GM12872 (cell line): ENCODE measurements at regions not wholly inside any gene's neighbourhood (a gene's known extent, or its start where the extent isn't known, plus 50 kb on each side); places are given as distances from the start of the nearest gene placed in this dataset.
A peak's percentile ranks its signal among the peaks of the same experiment; 100 is the strongest.

ENCODE experiments used
- TF ChIP-seq, protein P1 (sequence below): IDR thresholded peaks from 3 replicates; pipeline ENCODE4 v1.5.1; 2011; ENCODE audit warnings: low read depth, mild to moderate bottlenecking, low read length, moderate library complexity; ENCODE audit not compliant: insufficient read depth

DNA sequence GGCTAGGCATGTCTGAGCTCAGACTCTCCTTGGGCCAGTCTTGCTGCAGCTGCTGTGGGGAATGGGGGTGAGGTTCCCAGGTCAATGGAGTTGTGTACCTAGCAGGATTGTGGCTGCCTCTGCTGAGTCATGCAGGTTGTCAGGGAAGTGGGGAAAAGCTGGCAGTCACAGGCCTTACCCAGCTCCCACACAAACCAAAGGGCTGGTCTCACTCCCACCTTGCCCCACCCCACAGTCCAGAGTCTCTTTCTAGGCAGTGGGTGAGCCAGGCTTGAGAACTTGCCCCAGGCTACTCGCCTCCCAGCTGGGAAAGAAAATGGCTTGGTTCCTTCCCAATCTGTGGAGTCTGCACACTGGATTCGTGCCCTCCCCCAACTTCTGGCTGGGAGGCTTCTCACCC lies 65.7 kb downstream of the SCP2D1 start:
- TF ChIP-seq, protein P1, sequence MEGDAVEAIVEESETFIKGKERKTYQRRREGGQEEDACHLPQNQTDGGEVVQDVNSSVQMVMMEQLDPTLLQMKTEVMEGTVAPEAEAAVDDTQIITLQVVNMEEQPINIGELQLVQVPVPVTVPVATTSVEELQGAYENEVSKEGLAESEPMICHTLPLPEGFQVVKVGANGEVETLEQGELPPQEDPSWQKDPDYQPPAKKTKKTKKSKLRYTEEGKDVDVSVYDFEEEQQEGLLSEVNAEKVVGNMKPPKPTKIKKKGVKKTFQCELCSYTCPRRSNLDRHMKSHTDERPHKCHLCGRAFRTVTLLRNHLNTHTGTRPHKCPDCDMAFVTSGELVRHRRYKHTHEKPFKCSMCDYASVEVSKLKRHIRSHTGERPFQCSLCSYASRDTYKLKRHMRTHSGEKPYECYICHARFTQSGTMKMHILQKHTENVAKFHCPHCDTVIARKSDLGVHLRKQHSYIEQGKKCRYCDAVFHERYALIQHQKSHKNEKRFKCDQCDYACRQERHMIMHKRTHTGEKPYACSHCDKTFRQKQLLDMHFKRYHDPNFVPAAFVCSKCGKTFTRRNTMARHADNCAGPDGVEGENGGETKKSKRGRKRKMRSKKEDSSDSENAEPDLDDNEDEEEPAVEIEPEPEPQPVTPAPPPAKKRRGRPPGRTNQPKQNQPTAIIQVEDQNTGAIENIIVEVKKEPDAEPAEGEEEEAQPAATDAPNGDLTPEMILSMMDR: no peak

- TF ChIP-seq, protein P1: no peak
Observed at GRCh38 chr20:18886756-18887155, 73.2 kb downstream of the SCP2D1 start.

DNA sequence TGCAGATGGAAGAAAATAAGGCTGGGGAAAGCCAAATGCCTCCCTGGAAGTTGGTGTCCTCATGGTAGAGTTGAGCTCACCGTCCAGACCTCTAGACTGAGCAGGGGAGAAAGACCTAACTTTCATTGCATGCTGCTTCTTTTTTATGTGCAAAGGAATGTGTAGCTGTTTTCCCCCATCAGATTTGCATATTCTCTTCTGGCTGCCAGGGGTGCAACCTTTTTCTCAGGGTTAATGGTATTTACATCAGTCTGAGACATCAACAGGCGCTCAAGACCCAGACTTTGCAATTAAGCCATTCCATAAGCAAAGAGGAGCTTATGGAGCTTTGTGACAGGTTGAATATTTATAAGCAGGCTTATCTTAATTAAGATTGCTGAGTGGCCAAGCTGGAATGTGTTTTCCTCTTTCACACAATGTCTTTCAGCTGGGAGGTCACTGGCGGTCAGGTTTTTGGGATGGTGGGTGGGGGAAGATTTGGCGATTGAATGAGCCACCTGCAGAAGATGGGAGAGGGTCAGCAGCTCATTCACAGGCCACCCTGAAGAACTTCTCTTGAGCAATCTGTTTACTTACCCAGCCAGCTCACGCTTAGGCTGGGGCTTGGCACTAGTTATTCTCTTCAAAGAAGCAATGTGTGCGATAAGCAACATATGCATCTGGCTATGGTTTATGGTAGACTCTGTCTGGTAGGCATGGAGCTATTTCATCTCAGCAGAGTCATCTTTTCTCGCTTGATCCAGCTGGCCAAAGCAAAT lies 88.6 kb downstream of the SCP2D1 start:
- TF ChIP-seq, protein P1: no peak

GRCh38 chr20:18904192-18904591 lies 90.6 kb downstream of the SCP2D1 start:
- TF ChIP-seq, protein P1: no peak

DNA sequence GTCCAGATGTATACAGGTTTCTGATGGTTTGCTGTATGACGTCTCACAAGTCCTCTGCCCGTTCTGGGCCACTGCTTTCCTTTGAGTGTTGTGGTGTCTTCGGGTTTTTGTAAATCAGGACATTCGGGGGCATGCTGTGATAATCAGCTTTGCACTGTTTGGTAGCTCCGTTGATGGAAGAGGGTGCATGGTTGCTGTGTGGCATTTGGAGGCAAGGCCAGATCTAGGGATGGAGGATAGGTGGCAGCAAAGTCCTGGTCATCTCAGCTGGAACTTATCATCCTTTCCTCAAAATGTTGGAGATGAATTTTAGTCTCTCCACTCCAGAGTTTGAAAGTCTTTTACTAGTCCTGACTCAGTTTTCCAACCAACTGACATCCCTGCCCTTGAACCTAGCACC lies 91.0 kb downstream of the SCP2D1 start:
- TF ChIP-seq, protein P1: peak; percentile 30; the same call in 2 of the 3 replicates

DNA sequence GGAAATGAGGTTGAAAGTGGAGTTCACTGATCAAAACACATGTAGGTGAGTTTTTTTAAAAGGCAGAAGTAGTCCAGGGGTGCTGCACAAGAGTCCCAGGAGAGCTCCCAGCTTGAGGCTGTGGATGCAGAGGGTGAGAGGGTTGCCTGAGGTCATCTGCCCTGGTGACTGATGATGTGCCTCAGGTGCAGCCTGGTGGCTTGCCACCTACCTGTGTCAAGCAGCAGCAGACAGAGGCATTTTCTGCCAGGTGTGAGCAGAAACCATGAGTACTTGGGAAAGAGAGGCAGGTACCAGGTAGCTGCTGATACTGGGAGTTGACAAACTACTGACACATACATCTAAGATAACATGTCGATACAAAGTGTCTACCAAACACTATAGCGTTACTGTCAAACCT lies 92.5 kb downstream of the SCP2D1 start:
- TF ChIP-seq, protein P1: no peak

DNA sequence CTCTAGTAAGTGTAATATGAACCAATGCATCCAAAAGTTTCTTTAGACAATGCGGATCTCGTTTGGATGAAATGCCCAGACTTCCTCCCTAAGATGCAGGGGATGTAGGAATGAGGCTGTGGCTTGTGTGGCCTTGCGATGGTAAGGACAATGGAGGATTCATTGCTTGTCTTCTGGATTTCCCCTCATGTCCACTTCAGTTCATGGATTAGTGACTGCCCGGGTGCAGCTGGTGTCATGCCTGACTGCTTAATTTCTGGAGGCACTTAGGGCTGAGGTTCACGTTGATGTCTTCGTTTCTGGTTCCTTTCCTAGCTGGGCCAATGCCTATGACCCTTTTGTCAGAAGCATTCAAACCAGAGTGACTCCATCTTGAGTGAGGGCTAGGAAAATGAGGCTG lies 93.8 kb downstream of the SCP2D1 start:
- TF ChIP-seq, protein P1: no peak

DNA sequence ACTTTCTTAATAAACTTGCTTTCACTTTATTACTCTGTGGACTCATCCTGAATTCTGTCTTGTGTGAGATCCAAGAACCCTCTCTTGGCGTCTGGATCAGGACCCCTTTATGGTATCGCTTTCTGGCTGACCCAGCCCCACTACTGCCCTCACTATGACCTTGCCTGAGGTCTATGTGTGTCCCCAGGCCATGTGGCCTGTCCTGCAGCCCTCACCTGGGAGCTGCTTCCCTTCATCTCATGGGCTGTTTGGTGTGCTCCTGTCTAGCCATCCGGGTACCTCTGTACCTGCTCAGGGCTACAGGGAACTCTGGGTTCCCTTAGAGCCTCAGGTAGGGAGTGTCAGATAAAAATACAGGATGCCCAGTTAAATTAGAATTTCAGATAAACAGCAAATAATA lies 94.5 kb downstream of the SCP2D1 start:
- TF ChIP-seq, protein P1: no peak
